K562 (cell line): ENCODE measurements at regions not wholly inside any gene's neighbourhood (a gene's known extent, or its start where the extent isn't known, plus 50 kb on each side); places are given as distances from the start of the nearest gene placed in this dataset.
A peak's percentile ranks its signal among the peaks of the same experiment; 100 is the strongest.

Experiments
- CEBPG ChIP-seq, 3 experiments: fragments of 200-800 bp in 1 of 3; sonication (Bioruptor generic) in 1 of 3; sonication (generic) in 1 of 3; formaldehyde crosslinking in 1 of 3; IDR thresholded peaks in 2 of 3; conservative IDR thresholded peaks in 1 of 3; 2 replicates each; pipeline versions ENCODE4 v1.6.1 to v1.8.0; 2016 to 2022; ENCODE audit warnings: missing compliant biosample characterization in 2 of 3, missing genetic modification characterization in 2 of 3, mild to moderate bottlenecking in 1 of 3, missing genetic modification reagents in 1 of 3
- E2F3 ChIP-seq: fragments of 250-450 bp; sonication (Bioruptor Pico); IDR thresholded peaks from 2 replicates; pipeline ENCODE4 v1.4.0; 2020; ENCODE audit warnings: mild to moderate bottlenecking
- NELFE ChIP-seq: IDR thresholded peaks from 2 replicates; pipeline ENCODE4 v1.6.1; 2011; ENCODE audit warnings: mild to moderate bottlenecking; ENCODE audit not compliant: insufficient read depth, insufficient read length
- TBL1XR1 ChIP-seq, 2 experiments: IDR thresholded peaks; 2 replicates each; pipeline ENCODE4 v1.6.1; 2012; ENCODE audit warnings: improper control_type of control experiment in 2 of 2, low read length in 2 of 2, mild to moderate bottlenecking in 1 of 2
- TF ChIP-seq, protein P1 (sequence below), 2 experiments: fragments of 450-650 bp in 1 of 2; sonication (generic) in 1 of 2; formaldehyde crosslinking in 1 of 2; IDR thresholded peaks; 2 replicates each; pipeline versions ENCODE4 v1.7.1 to v1.9.0; 2016 to 2022; ENCODE audit warnings: inconsistent platforms in 1 of 2, mild to moderate bottlenecking in 1 of 2, missing genetic modification reagents in 1 of 2

GRCh38 chr10:121096617-121097431, 245.7 kb downstream of the WDR11 start (continued):
- TF ChIP-seq CEBPG (CRISPR knock-in tag; IDR thresholded peaks at IDR 0.05) = no peak
- TF ChIP-seq CEBPG (tag; conservative IDR thresholded peaks at IDR 0.05 in 1 of 2, IDR thresholded peaks at IDR 0.05 in 1 of 2) = 0 out of 4 replicates have a peak, but pooled peaks of 1 of the 2 experiments have one; percentile 17
- no peak for TF ChIP-seq NELFE
- TF ChIP-seq, protein P1, sequence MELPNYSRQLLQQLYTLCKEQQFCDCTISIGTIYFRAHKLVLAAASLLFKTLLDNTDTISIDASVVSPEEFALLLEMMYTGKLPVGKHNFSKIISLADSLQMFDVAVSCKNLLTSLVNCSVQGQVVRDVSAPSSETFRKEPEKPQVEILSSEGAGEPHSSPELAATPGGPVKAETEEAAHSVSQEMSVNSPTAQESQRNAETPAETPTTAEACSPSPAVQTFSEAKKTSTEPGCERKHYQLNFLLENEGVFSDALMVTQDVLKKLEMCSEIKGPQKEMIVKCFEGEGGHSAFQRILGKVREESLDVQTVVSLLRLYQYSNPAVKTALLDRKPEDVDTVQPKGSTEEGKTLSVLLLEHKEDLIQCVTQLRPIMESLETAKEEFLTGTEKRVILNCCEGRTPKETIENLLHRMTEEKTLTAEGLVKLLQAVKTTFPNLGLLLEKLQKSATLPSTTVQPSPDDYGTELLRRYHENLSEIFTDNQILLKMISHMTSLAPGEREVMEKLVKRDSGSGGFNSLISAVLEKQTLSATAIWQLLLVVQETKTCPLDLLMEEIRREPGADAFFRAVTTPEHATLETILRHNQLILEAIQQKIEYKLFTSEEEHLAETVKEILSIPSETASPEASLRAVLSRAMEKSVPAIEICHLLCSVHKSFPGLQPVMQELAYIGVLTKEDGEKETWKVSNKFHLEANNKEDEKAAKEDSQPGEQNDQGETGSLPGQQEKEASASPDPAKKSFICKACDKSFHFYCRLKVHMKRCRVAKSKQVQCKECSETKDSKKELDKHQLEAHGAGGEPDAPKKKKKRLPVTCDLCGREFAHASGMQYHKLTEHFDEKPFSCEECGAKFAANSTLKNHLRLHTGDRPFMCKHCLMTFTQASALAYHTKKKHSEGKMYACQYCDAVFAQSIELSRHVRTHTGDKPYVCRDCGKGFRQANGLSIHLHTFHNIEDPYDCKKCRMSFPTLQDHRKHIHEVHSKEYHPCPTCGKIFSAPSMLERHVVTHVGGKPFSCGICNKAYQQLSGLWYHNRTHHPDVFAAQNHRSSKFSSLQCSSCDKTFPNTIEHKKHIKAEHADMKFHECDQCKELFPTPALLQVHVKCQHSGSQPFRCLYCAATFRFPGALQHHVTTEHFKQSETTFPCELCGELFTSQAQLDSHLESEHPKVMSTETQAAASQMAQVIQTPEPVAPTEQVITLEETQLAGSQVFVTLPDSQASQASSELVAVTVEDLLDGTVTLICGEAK (IDR thresholded peaks at IDR 0.05) = peak; percentile 78
- TF ChIP-seq, protein P1 (CRISPR knock-in tag; IDR thresholded peaks at IDR 0.05) = no peak
- no peak for TF ChIP-seq E2F3 (CRISPR knock-in tag)
- no peak for TF ChIP-seq TBL1XR1 (IDR thresholded peaks at IDR 0.05; ENCODE audit: low read length in 2 of 2)
